GM12878 (cell line): ENCODE measurements at regions not wholly inside any gene's neighbourhood (a gene's known extent, or its start where the extent isn't known, plus 50 kb on each side); places are given as distances from the start of the nearest gene placed in this dataset.

Experiments
- ATAC-seq: fragments of 200-7000 bp; cut with Tn5 transposase; 3 replicates; pipeline ENCODE4 v1.9.1; 2020; ENCODE audit warnings: mild to moderate bottlenecking, moderate library complexity
- BruUV-seq: library from RNA; stranded (reverse); fragments of 400-500 nt; replicated peaks from 2 replicates; lab custom pipeline; 2021; lab: Mats Ljungman, UMichigan
- CTCF ChIA-PET: fragments of 300-600 bp; sonication (Branson Sonifier 250); formaldehyde crosslinking; extraction: SDS; loops from one replicate; lab custom pipeline; 2021; ENCODE audit warnings: inconsistent platforms; lab: Yijun Ruan, JAX
- POLR2A ChIA-PET: fragments of 350-600 bp; formaldehyde crosslinking; extraction: SDS; loops from one replicate; lab custom pipeline; 2021; ENCODE audit warnings: inconsistent platforms; lab: Charles Lee
- RAD21 ChIA-PET: fragments of 300-600 bp; sonication (Branson Sonifier 250); formaldehyde crosslinking; loops from one replicate; lab custom pipeline; 2023; ENCODE audit warnings: antibody characterized with exemption; ENCODE audit not compliant: unreplicated experiment; lab: Charles Lee
- SMC1A ChIA-PET: fragments of 300-600 bp; sonication (Branson Sonifier 250); formaldehyde crosslinking; loops from one replicate; lab custom pipeline; 2023; ENCODE audit not compliant: unreplicated experiment, uncharacterized antibody; lab: Charles Lee
- DNase-seq: peaks from one replicate; pipeline ENCODE4 v3.0.0-alpha.2; 2011; ENCODE audit warnings: low read depth, low spot score
- FAIRE-seq: peaks from 3 replicates; lab custom pipeline; 2011; peaks lifted over from hg19 to GRCh38; lab: Jason Lieb, UNC
- H2AFZ ChIP-seq: 2 replicates; pipeline ENCODE4 v1.6.0; 2011; ENCODE audit warnings: low read depth, low read length, control low read depth; ENCODE audit not compliant: control insufficient read depth
- H3K27ac ChIP-seq: 2 replicates; pipeline ENCODE4 v1.5.1; 2011; ENCODE audit warnings: control low read depth; ENCODE audit not compliant: control insufficient read depth, insufficient read depth
- H3K27me3 ChIP-seq, 2 experiments: replicated peaks in 1 of 2; 2 replicates each; pipeline versions ENCODE4 v1.6.0 to v1.6.1; 2011; ENCODE audit warnings: low read length in 1 of 2; ENCODE audit not compliant: control insufficient read depth in 2 of 2, insufficient read depth in 2 of 2
- H3K36me3 ChIP-seq, 2 experiments: 2 replicates each; pipeline ENCODE4 v1.5.1; 2011; ENCODE audit warnings: low read length in 1 of 2; ENCODE audit not compliant: control insufficient read depth in 2 of 2, insufficient read depth in 2 of 2
- H3K4me1 ChIP-seq: 2 replicates; pipeline ENCODE4 v1.6.1; 2011; ENCODE audit warnings: mild to moderate bottlenecking, low read length, moderate library complexity, mixed read lengths; ENCODE audit not compliant: control insufficient read depth, insufficient read depth
- H3K4me2 ChIP-seq: 2 replicates; pipeline ENCODE4 v1.6.0; 2011; ENCODE audit warnings: control low read depth; ENCODE audit not compliant: control insufficient read depth, insufficient read depth
- H3K4me3 ChIP-seq: fragments of 200-600 bp; sonication (generic); 2 replicates; pipeline ENCODE4 v1.5.1; 2016
- H3K79me2 ChIP-seq: 2 replicates; pipeline ENCODE4 v1.6.0; 2011; ENCODE audit warnings: low read length; ENCODE audit not compliant: control insufficient read depth, insufficient read depth
- H3K9ac ChIP-seq: 2 replicates; pipeline ENCODE4 v1.8.0; 2011; ENCODE audit warnings: low read length, control low read depth, mixed read lengths; ENCODE audit not compliant: control insufficient read depth, insufficient read depth
- H3K9me3 ChIP-seq: replicated peaks from 3 replicates; pipeline ENCODE4 v1.5.1; 2011; ENCODE audit warnings: mild to moderate bottlenecking, low read length; ENCODE audit not compliant: control insufficient read depth, insufficient read depth
- H4K20me1 ChIP-seq: 2 replicates; pipeline ENCODE4 v1.6.0; 2011; ENCODE audit not compliant: control insufficient read depth, insufficient read depth
- CBFB ChIP-seq: IDR thresholded peaks from 2 replicates; pipeline ENCODE4 v1.6.1; 2016; ENCODE audit warnings: antibody characterized with exemption, low read depth
- GABPA ChIP-seq: IDR thresholded peaks from 2 replicates; pipeline ENCODE4 v1.6.1; 2014; ENCODE audit warnings: antibody characterized with exemption, low read depth, mild to moderate bottlenecking, inconsistent platforms
- GATAD2B ChIP-seq: fragments of 450-650 bp; conservative IDR thresholded peaks from 2 replicates; pipeline ENCODE4 v1.6.1; 2017; ENCODE audit warnings: low read depth, mild to moderate bottlenecking, moderate library complexity
- WGBS: methylation state at CpG from one replicate; pipeline ENCODE4 v1.1.6; 2016; ENCODE audit warnings: low lambda C conversion rate; ENCODE audit not compliant: insufficient replicate concordance, insufficient coverage; ENCODE audit errors: missing lambda C conversion rate; 5-methylcytosine and 5-hydroxymethylcytosine counted together
- in situ Hi-C: fragments of 300-500 bp; cut with MboI; formaldehyde crosslinking; loops from 9 replicates; pipeline ENCODE4 v1.14.3; 2018; ENCODE audit warnings: mixed read lengths
- intact Hi-C: fragments of 100-400 bp; cut with micrococcal nuclease; formaldehyde crosslinking; loops from one replicate; pipeline ENCODE4 v1.14.2; 2022; ENCODE audit not compliant: unreplicated experiment
- TF ChIP-seq, protein P1 (sequence below): IDR thresholded peaks from 2 replicates; pipeline ENCODE4 v1.6.1; 2011; ENCODE audit warnings: mild to moderate bottlenecking, low read depth, low read length, moderate library complexity; ENCODE audit not compliant: insufficient replicate concordance
- TF ChIP-seq, protein P2 (sequence below): IDR thresholded peaks from 2 replicates; pipeline ENCODE4 v1.6.1; 2011; ENCODE audit warnings: borderline replicate concordance, low read depth, mild to moderate bottlenecking, moderate library complexity, mixed read lengths, low read length; ENCODE audit not compliant: insufficient read depth; ENCODE audit errors: extremely low read length
- TF ChIP-seq, protein P3 (sequence below): fragments of 450-650 bp; IDR thresholded peaks from 2 replicates; pipeline ENCODE4 v1.6.1; 2018; ENCODE audit warnings: borderline replicate concordance, mild to moderate bottlenecking; ENCODE audit not compliant: partially characterized antibody
- TF ChIP-seq, protein P4 (sequence below): IDR thresholded peaks from 2 replicates; pipeline ENCODE4 v1.6.1; 2012; ENCODE audit warnings: mild to moderate bottlenecking, low read depth, low read length

DNA sequence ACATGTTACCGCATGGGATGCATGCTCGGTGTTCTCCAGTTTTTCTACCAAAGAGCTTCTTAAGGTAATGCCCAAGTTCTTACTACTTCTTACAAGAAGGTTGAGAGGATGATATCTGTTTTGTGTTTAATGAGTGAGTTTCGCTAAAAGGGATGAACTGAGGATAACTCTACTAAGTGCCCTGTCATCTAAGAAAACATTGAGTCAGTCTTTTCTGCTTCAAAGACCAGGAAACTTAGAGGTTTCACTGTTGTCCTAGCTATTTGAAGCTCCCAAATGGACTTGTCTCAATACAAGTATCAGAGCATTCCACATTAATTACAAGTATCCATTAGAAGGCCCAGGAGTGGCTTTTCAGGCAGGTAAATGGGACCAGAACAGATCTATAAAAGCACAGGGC lies 296.2 kb downstream of the KBTBD8 start (continued):
- TF ChIP-seq, protein P1, sequence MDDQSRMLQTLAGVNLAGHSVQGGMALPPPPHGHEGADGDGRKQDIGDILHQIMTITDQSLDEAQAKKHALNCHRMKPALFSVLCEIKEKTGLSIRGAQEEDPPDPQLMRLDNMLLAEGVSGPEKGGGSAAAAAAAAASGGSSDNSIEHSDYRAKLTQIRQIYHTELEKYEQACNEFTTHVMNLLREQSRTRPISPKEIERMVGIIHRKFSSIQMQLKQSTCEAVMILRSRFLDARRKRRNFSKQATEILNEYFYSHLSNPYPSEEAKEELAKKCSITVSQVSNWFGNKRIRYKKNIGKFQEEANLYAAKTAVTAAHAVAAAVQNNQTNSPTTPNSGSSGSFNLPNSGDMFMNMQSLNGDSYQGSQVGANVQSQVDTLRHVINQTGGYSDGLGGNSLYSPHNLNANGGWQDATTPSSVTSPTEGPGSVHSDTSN: no peak
- TF ChIP-seq, protein P2, sequence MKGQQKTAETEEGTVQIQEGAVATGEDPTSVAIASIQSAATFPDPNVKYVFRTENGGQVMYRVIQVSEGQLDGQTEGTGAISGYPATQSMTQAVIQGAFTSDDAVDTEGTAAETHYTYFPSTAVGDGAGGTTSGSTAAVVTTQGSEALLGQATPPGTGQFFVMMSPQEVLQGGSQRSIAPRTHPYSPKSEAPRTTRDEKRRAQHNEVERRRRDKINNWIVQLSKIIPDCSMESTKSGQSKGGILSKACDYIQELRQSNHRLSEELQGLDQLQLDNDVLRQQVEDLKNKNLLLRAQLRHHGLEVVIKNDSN: no peak
- no peak for TF ChIP-seq CBFB

DNA sequence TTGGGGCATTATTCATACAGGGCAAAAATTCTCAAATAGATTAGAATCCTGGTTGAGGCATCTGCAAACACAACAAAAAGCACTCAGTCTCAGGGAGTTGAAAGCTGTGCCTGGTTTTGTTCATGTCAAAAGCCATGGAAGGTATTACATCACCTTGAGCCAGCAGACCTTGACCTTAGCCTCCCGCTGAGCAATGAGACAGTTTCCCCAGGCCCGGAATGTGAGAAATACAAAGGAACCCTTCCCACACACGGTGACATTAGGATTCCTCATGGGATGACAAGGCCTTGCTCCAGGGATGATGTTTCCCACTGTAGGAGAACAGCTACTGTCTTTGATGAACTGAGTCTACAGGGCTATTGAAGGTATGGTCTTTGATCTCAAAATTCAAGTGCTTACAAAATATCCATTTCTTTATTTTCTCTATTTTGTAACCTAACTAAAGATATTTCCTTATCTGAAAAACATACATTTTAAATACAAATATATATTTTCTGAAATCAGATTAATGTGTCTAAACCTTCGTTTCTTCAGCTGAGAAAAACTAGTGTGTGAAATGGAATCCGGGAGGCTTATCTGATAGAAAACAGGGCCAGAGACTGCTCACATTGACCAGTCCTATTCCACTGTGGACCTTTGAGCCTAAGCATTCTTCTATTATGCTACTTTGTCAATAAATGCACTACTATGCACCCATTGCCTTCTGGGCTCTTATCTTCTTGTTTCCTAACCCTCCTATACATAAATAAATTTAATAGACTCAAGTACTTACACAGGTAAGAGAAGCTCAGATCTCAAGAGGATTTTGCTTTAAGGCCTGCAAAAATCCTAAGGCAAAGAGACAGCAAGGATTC lies 298.2 kb downstream of the KBTBD8 start:
- no peak overlapping the region for H3K27ac ChIP-seq
- no peaks in the 10 kb centered on the region for H3K36me3 ChIP-seq
- in situ Hi-C loops: no loop called here
- H3K79me2 ChIP-seq: no peaks in the 10 kb centered on the region
- no peak for ATAC-seq
- ChIA-PET CTCF (no interaction called here), SMC1A (no interaction called here), POLR2A (interaction anchor here (0.6 kb wide), 1 partner anchor 850 kb away, joined by 7 read pairs; no protein-coding TSS in a partner anchor), RAD21 (no interaction called here)
- H2AFZ ChIP-seq: no peak overlapping the region
- H3K9me3 ChIP-seq: no peaks in the 10 kb centered on the region
- no peak overlapping the region for H3K4me2 ChIP-seq
- no peaks in the 10 kb centered on the region for H4K20me1 ChIP-seq
- DNase-seq: no peak
- BruUV-seq: no TSS peak
- no peaks in the 10 kb centered on the region for H3K4me1 ChIP-seq
- 24% methylated on average over 5 of the region's 5 CpGs for WGBS
- no peak for FAIRE-seq
- H3K9ac ChIP-seq: no peak overlapping the region
- intact Hi-C loops: no loop called here
- H3K4me3 ChIP-seq: no peak overlapping the region
- H3K27me3 ChIP-seq: no peaks in the 10 kb centered on the region
- TF ChIP-seq, protein P3, sequence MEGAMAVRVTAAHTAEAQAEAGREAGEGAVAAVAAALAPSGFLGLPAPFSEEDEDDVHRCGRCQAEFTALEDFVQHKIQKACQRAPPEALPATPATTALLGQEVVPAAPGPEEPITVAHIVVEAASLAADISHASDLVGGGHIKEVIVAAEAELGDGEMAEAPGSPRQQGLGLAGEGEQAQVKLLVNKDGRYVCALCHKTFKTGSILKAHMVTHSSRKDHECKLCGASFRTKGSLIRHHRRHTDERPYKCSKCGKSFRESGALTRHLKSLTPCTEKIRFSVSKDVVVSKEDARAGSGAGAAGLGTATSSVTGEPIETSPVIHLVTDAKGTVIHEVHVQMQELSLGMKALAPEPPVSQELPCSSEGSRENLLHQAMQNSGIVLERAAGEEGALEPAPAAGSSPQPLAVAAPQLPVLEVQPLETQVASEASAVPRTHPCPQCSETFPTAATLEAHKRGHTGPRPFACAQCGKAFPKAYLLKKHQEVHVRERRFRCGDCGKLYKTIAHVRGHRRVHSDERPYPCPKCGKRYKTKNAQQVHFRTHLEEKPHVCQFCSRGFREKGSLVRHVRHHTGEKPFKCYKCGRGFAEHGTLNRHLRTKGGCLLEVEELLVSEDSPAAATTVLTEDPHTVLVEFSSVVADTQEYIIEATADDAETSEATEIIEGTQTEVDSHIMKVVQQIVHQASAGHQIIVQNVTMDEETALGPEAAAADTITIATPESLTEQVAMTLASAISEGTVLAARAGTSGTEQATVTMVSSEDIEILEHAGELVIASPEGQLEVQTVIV: no peak
- TF ChIP-seq GABPA (no peak), GATAD2B (no peak)
- TF ChIP-seq, protein P4, sequence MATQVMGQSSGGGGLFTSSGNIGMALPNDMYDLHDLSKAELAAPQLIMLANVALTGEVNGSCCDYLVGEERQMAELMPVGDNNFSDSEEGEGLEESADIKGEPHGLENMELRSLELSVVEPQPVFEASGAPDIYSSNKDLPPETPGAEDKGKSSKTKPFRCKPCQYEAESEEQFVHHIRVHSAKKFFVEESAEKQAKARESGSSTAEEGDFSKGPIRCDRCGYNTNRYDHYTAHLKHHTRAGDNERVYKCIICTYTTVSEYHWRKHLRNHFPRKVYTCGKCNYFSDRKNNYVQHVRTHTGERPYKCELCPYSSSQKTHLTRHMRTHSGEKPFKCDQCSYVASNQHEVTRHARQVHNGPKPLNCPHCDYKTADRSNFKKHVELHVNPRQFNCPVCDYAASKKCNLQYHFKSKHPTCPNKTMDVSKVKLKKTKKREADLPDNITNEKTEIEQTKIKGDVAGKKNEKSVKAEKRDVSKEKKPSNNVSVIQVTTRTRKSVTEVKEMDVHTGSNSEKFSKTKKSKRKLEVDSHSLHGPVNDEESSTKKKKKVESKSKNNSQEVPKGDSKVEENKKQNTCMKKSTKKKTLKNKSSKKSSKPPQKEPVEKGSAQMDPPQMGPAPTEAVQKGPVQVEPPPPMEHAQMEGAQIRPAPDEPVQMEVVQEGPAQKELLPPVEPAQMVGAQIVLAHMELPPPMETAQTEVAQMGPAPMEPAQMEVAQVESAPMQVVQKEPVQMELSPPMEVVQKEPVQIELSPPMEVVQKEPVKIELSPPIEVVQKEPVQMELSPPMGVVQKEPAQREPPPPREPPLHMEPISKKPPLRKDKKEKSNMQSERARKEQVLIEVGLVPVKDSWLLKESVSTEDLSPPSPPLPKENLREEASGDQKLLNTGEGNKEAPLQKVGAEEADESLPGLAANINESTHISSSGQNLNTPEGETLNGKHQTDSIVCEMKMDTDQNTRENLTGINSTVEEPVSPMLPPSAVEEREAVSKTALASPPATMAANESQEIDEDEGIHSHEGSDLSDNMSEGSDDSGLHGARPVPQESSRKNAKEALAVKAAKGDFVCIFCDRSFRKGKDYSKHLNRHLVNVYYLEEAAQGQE: no peak
